ENCODE measurements at regions not wholly inside any gene's neighbourhood (a gene's known extent, or its start where the extent isn't known, plus 50 kb on each side); places are given as distances from the start of the nearest gene placed in this dataset.

GRCh38 chr17:68661265-68662036 is 60.3 kb upstream of the FAM20A start:
- no peak for DNase-seq (ENCODE audit: low read depth in 2 of 2)

- no peak for DNase-seq (ENCODE audit: low read depth in 2 of 2)
These were observed 59.1 kb upstream of the FAM20A start for GRCh38 chr17:68660302-68660701.

GRCh38 chr17:68658999-68659780 is 58.0 kb upstream of the FAM20A start:
- no peak for DNase-seq (ENCODE audit: low read depth in 2 of 2)

GRCh38 chr17:68657576-68657975 is 56.4 kb upstream of the FAM20A start:
- DNase-seq (ENCODE audit: low read depth in 2 of 2) = no peak

- no peak for DNase-seq (ENCODE audit: low read depth in 2 of 2)
These were observed 56.0 kb upstream of the FAM20A start for GRCh38 chr17:68657166-68657565.

GRCh38 chr17:68656666-68657065 is 55.5 kb upstream of the FAM20A start:
- DNase-seq (ENCODE audit: low read depth in 2 of 2) = no peak
